HepG2 (cell line): ENCODE measurements at regions not wholly inside any gene's neighbourhood (a gene's known extent, or its start where the extent isn't known, plus 50 kb on each side); places are given as distances from the start of the nearest gene placed in this dataset.

Source experiments
- ATAC-seq: fragments of 200-7000 bp; cut with Tn5 transposase; 3 replicates; pipeline ENCODE4 v1.9.1; 2020; ENCODE audit warnings: mild to moderate bottlenecking, moderate library complexity
- BruUV-seq: library from RNA; stranded (reverse); fragments of 400-500 nt; replicated peaks from 2 replicates; lab custom pipeline; 2021; lab: Mats Ljungman, UMichigan
- CTCF ChIA-PET: fragments of 300-600 bp; formaldehyde crosslinking; extraction: SDS; loops from one replicate; lab custom pipeline; 2021; ENCODE audit warnings: low total read pairs, inconsistent platforms, low intra/inter-chr PET ratio; lab: Yijun Ruan, JAX
- POLR2A ChIA-PET: fragments of 350-600 bp; sonication (Branson Sonifier 250); formaldehyde crosslinking; loops from one replicate; lab custom pipeline; 2020; ENCODE audit warnings: antibody characterized with exemption, inconsistent platforms; lab: Yijun Ruan, JAX
- DNase-seq: peaks from one replicate; pipeline ENCODE4 v3.0.0-alpha.2; 2015; ENCODE audit warnings: low spot score
- FAIRE-seq: peaks from 3 replicates; lab custom pipeline; 2011; peaks lifted over from hg19 to GRCh38; lab: Jason Lieb, UNC
- H2AFZ ChIP-seq: one replicate; pipeline ENCODE4 v1.6.1; 2011; ENCODE audit warnings: low read length, inconsistent platforms
- H3K27ac ChIP-seq: fragments of 300-600 bp; 3 replicates; pipeline ENCODE4 v1.8.0; 2011; ENCODE audit warnings: mixed run types, mild to moderate bottlenecking, mixed read lengths, low read length, inconsistent platforms; ENCODE audit not compliant: insufficient read depth; ENCODE audit errors: extremely low read length
- H3K27me3 ChIP-seq, 2 experiments: fragments of 200-600 bp in 1 of 2; 2 replicates in 1 of 2; 3 replicates in 1 of 2; pipeline versions ENCODE4 v1.6.0 to v1.8.0; 2011; ENCODE audit warnings: low read length in 2 of 2, mild to moderate bottlenecking in 2 of 2, moderate library complexity in 2 of 2, inconsistent platforms in 1 of 2; ENCODE audit not compliant: insufficient read depth in 2 of 2, control insufficient read depth in 1 of 2
- H3K36me3 ChIP-seq, 2 experiments: fragments of 200-600 bp in 1 of 2; replicated peaks in 1 of 2; 2 replicates in 1 of 2; 3 replicates in 1 of 2; pipeline versions ENCODE4 v1.5.1 to v1.8.0; 2011; ENCODE audit warnings: low read length in 2 of 2, inconsistent platforms in 1 of 2; ENCODE audit not compliant: insufficient read depth in 2 of 2, control insufficient read depth in 1 of 2
- H3K4me1 ChIP-seq: 2 replicates; pipeline ENCODE4 v1.5.1; 2012; ENCODE audit warnings: low read length, inconsistent platforms; ENCODE audit not compliant: insufficient read depth
- H3K4me2 ChIP-seq: 2 replicates; pipeline ENCODE4 v1.6.0; 2011; ENCODE audit warnings: low read depth, low read length, inconsistent platforms
- H3K4me3 ChIP-seq, 3 experiments: fragments of 200-600 bp in 1 of 3; sonication (generic), shearing (Covaris generic) in 1 of 3; replicated peaks in 1 of 3; 2 replicates each; pipeline ENCODE4 v1.5.1; 2011 to 2016; ENCODE audit warnings: low read length in 3 of 3, inconsistent platforms in 2 of 3, low read depth in 2 of 3, mild to moderate bottlenecking in 2 of 3, control low read depth in 1 of 3, mixed read lengths in 1 of 3; ENCODE audit not compliant: insufficient read depth in 1 of 3
- H3K79me2 ChIP-seq: one replicate; pipeline ENCODE4 v1.6.1; 2011; ENCODE audit warnings: low read length, inconsistent platforms; ENCODE audit not compliant: insufficient read depth
- H3K9ac ChIP-seq: 2 replicates; pipeline ENCODE4 v1.6.0; 2011; ENCODE audit warnings: mild to moderate bottlenecking, low read depth, low read length, inconsistent platforms; ENCODE audit not compliant: insufficient read depth
- H3K9me3 ChIP-seq: 2 replicates; pipeline ENCODE4 v1.5.1; 2012; ENCODE audit warnings: mild to moderate bottlenecking, low read length
- H4K20me1 ChIP-seq: 2 replicates; pipeline ENCODE4 v1.6.0; 2011; ENCODE audit warnings: inconsistent platforms, mild to moderate bottlenecking, low read length, moderate library complexity; ENCODE audit not compliant: insufficient read depth
- ASH2L ChIP-seq: fragments of 300-600, 200-600 bp; sonication (generic); IDR thresholded peaks from 2 replicates; pipeline ENCODE4 v1.7.0; 2017; ENCODE audit warnings: low read depth, mild to moderate bottlenecking, moderate library complexity, mixed read lengths, low read length; ENCODE audit not compliant: insufficient read length
- CREM ChIP-seq, 2 experiments: sonication (generic) in 1 of 2; formaldehyde crosslinking in 1 of 2; IDR thresholded peaks; 2 replicates each; pipeline versions ENCODE4 v1.4.0 to v1.6.1; 2016 to 2020; ENCODE audit warnings: antibody characterized with exemption in 1 of 2, mild to moderate bottlenecking in 1 of 2, missing genetic modification reagents in 1 of 2
- ESRRA ChIP-seq: sonication (generic); formaldehyde crosslinking; IDR thresholded peaks from 2 replicates; pipeline ENCODE4 v1.5.1; 2020; ENCODE audit warnings: mild to moderate bottlenecking, low read depth, missing genetic modification reagents
- GRHL1 ChIP-seq: sonication (generic); formaldehyde crosslinking; conservative IDR thresholded peaks from 2 replicates; pipeline ENCODE4 v1.8.0; 2022; ENCODE audit warnings: missing genetic modification reagents
- HNRNPUL1 ChIP-seq: fragments of 200-400 bp; formaldehyde crosslinking; IDR thresholded peaks from 2 replicates; pipeline ENCODE4 v1.6.1; 2017; ENCODE audit warnings: low read depth, mild to moderate bottlenecking, low read length, moderate library complexity
- MEF2D ChIP-seq: sonication (generic); formaldehyde crosslinking; IDR thresholded peaks from 2 replicates; pipeline ENCODE4 v1.5.1; 2020; ENCODE audit warnings: mild to moderate bottlenecking, missing genetic modification reagents
- MTA3 ChIP-seq: sonication (generic); formaldehyde crosslinking; IDR thresholded peaks from 2 replicates; pipeline ENCODE4 v1.4.0; 2020; ENCODE audit warnings: missing genetic modification reagents
- MYNN ChIP-seq: sonication (generic); formaldehyde crosslinking; IDR thresholded peaks from 2 replicates; pipeline ENCODE4 v1.4.0; 2020; ENCODE audit warnings: mild to moderate bottlenecking, low read depth, missing genetic modification reagents
- NBN ChIP-seq: fragments of 450-650 bp; conservative IDR thresholded peaks from 2 replicates; pipeline ENCODE4 v1.6.1; 2017
- NFKBIZ ChIP-seq: IDR thresholded peaks from 2 replicates; pipeline ENCODE4 v1.6.1; 2018; ENCODE audit warnings: missing genetic modification reagents, missing compliant biosample characterization
- PCBP2 ChIP-seq: fragments of 200-400 bp; formaldehyde crosslinking; optimal IDR thresholded peaks from 2 replicates; pipeline ENCODE3; 2018; ENCODE audit warnings: low read length, low read depth; ENCODE audit not compliant: poor library complexity, severe bottlenecking
- PHF21A ChIP-seq: sonication (generic); formaldehyde crosslinking; IDR thresholded peaks from 2 replicates; pipeline ENCODE4 v1.5.0; 2020; ENCODE audit warnings: mild to moderate bottlenecking, missing genetic modification reagents
- POLR2A ChIP-seq, 2 experiments: IDR thresholded peaks; 2 replicates each; pipeline ENCODE4 v1.6.1; 2011; ENCODE audit warnings: low read depth in 2 of 2, low read length in 2 of 2, mild to moderate bottlenecking in 1 of 2, moderate library complexity in 1 of 2; ENCODE audit not compliant: insufficient read depth in 1 of 2
- RELA ChIP-seq: sonication (generic); formaldehyde crosslinking; IDR thresholded peaks from 2 replicates; pipeline ENCODE4 v1.4.0; 2020; ENCODE audit warnings: missing genetic modification reagents
- ZFP91 ChIP-seq: sonication (generic); formaldehyde crosslinking; IDR thresholded peaks from 2 replicates; pipeline ENCODE4 v1.9.0; 2022; ENCODE audit warnings: missing genetic modification reagents, mild to moderate bottlenecking, borderline replicate concordance
- ZKSCAN1 ChIP-seq: fragments of 150-350 bp; IDR thresholded peaks from 2 replicates; pipeline ENCODE4 v1.6.1; 2014; ENCODE audit warnings: low read length
- ZNF44 ChIP-seq: sonication (generic); formaldehyde crosslinking; IDR thresholded peaks from 2 replicates; pipeline ENCODE4 v1.5.1; 2020; ENCODE audit warnings: mild to moderate bottlenecking, missing genetic modification reagents
- ZNF770 ChIP-seq: sonication (generic); formaldehyde crosslinking; IDR thresholded peaks from 2 replicates; pipeline ENCODE4 v1.5.0; 2020; ENCODE audit warnings: mild to moderate bottlenecking, missing genetic modification reagents
- ZSCAN21 ChIP-seq: sonication (generic); formaldehyde crosslinking; IDR thresholded peaks from 2 replicates; pipeline ENCODE4 v1.8.0; 2022; ENCODE audit warnings: mild to moderate bottlenecking, missing genetic modification reagents, moderate library complexity, borderline replicate concordance
- WGBS: methylation state at CpG from one replicate; pipeline ENCODE4 v1.1.6; 2017; ENCODE audit warnings: low lambda C conversion rate; 5-methylcytosine and 5-hydroxymethylcytosine counted together
- in situ Hi-C: cut with HindIII; loops from 2 replicates; pipeline ENCODE4 v1.10.0; 2017; ENCODE audit warnings: low pct_unique_long_range_greater_than_20kb; ENCODE audit not compliant: extremely low pct_ligation_motif_present
- intact Hi-C: fragments of 100-400 bp; cut with micrococcal nuclease; formaldehyde crosslinking; loops from one replicate; pipeline ENCODE4 v1.10.0; 2022; ENCODE audit not compliant: unreplicated experiment

- Histone ChIP-seq H3K9me3 (no peaks in the 10 kb centered on the region), H3K36me3 (no peaks in the 10 kb centered on the region), H3K79me2 (no peaks in the 10 kb centered on the region), H3K27ac (no peak overlapping the region), H3K4me3 (peak overlapping the region; percentile 28 to 70 (median 52); a peak in 5 of 6 replicates), H3K4me1 (peaks cover 6% of the 10 kb centered on the region), H3K27me3 (peaks cover 3 to 23% of the 10 kb centered on the region in 2 experiments; a peak in 4 of 5 replicates), H3K9ac (no peak overlapping the region), H3K4me2 (peak overlapping the region; percentile 84), H2AFZ (no peak overlapping the region), H4K20me1 (no peaks in the 10 kb centered on the region)
- ChIA-PET POLR2A (no interaction called here), CTCF (no interaction called here)
- ATAC-seq (peak; percentile 91), FAIRE-seq (no peak), DNase-seq (peak; percentile 50)
- intact Hi-C loops (no loop called here), in situ Hi-C loops (no loop called here)
- no TSS peak for BruUV-seq
- WGBS, result 0% methylated on average over 9 of the region's 57 CpGs
- no peak for TF ChIP-seq MYNN (CRISPR knock-in tag)
- no peak for TF ChIP-seq ZSCAN21 (CRISPR knock-in tag)
- no peak for TF ChIP-seq HNRNPUL1
- no peak for TF ChIP-seq ESRRA (CRISPR knock-in tag)
- no peak for TF ChIP-seq MEF2D (CRISPR knock-in tag)
- no peak for TF ChIP-seq RELA (CRISPR knock-in tag)
- peak; percentile 19; the same call in 1 of the 2 replicates for TF ChIP-seq ZNF770
- no peak for TF ChIP-seq POLR2A (IDR thresholded peaks at IDR 0.05; ENCODE audit: insufficient read depth in 1 of 2, low read depth in 2 of 2, low read length in 2 of 2)
- no peak for TF ChIP-seq NFKBIZ (CRISPR knock-in tag)
- no peak for TF ChIP-seq NBN
- TF ChIP-seq ASH2L, result no peak
- TF ChIP-seq CREM (IDR thresholded peaks at IDR 0.05), result no peak
- TF ChIP-seq CREM (CRISPR knock-in tag; IDR thresholded peaks at IDR 0.05), result no peak
- no peak for TF ChIP-seq PHF21A (CRISPR knock-in tag)
- TF ChIP-seq ZFP91 (CRISPR knock-in tag), result peak; percentile 35; the same call in 1 of the 2 replicates
- no peak for TF ChIP-seq ZKSCAN1
- TF ChIP-seq GRHL1 (CRISPR knock-in tag), result no peak
- no peak for TF ChIP-seq ZNF44 (CRISPR knock-in tag)
- no peak for TF ChIP-seq MTA3 (CRISPR knock-in tag)
- TF ChIP-seq PCBP2, result no peak
Measured at GRCh38 chr9:88076286-88077070, 61.8 kb downstream of the SPATA31C2 start.
